D721Med (cell line): ENCODE measurements at regions not wholly inside any gene's neighbourhood (a gene's known extent, or its start where the extent isn't known, plus 50 kb on each side); places are given as distances from the start of the nearest gene placed in this dataset.
A peak's percentile ranks its signal among the peaks of the same experiment; 100 is the strongest.

Experiments used
- DNase-seq: peaks from one replicate; pipeline ENCODE4 v3.0.0; 2011; ENCODE audit warnings: low spot score; ENCODE audit not compliant: insufficient read length
- FAIRE-seq: peaks from 2 replicates; lab custom pipeline; 2011; peaks lifted over from hg19 to GRCh38; lab: Jason Lieb, UNC
- TF ChIP-seq, protein P1 (sequence below): IDR thresholded peaks from 2 replicates; pipeline ENCODE4 v1.5.1; 2012; ENCODE audit warnings: mild to moderate bottlenecking, control low read depth; ENCODE audit not compliant: insufficient read depth; ENCODE audit errors: missing control alignments

DNA sequence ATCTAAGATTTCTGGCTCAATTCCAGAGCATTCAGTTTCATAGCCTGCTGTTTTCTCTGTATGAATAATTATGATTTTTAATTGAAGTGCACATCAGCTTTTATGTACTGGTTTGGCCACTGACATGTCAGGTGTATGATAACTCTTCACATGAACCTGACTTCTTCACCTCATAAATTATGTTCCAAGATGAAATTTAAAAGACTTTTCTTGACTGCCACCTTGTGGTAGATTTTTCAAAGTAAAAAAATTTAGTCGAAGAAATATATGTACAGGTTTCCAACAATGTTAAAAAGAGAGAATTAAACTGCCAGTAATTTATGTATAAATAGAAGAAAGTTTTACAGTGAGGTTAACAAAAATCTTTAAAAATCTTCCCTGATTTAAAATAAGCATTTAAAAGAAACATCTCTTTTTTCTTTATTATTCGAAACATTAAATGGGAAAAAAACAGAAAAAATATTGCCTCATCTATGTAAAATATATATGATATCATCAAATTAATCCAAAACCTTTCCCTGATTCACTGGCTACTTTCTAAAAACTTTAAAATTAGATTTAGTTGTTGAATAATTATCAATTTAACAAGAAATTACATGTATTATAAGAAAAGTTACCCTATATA is 124.9 kb upstream of the ATXN7L3B start:
- DNase-seq: no peak
- peak; percentile 73 for FAIRE-seq

DNA sequence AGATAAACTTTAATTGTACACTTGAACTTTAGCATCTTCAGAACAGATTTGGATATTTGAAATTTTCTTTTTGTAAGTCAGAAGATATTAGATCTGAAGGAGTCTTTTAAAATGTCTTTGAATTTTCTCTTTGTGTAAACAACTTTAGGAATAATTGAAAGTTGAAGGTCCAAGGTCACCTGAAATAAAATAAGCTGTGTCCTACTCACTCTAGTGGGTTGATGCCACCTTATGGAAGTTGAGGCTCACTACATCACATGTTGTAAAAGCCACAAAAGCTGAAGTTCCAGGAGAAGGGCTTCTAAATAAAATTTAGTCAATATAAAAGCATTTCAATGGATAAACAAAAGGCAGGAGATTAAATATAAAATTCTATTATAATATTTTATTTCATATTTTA is 122.0 kb upstream of the ATXN7L3B start:
- DNase-seq: no peak
- FAIRE-seq: peak; percentile 85
- TF ChIP-seq, protein P1, sequence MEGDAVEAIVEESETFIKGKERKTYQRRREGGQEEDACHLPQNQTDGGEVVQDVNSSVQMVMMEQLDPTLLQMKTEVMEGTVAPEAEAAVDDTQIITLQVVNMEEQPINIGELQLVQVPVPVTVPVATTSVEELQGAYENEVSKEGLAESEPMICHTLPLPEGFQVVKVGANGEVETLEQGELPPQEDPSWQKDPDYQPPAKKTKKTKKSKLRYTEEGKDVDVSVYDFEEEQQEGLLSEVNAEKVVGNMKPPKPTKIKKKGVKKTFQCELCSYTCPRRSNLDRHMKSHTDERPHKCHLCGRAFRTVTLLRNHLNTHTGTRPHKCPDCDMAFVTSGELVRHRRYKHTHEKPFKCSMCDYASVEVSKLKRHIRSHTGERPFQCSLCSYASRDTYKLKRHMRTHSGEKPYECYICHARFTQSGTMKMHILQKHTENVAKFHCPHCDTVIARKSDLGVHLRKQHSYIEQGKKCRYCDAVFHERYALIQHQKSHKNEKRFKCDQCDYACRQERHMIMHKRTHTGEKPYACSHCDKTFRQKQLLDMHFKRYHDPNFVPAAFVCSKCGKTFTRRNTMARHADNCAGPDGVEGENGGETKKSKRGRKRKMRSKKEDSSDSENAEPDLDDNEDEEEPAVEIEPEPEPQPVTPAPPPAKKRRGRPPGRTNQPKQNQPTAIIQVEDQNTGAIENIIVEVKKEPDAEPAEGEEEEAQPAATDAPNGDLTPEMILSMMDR: peak; percentile 45

More for the DNA sequence above, 124.9 kb upstream of the ATXN7L3B start:
- TF ChIP-seq, protein P1: peak; percentile 36

DNA sequence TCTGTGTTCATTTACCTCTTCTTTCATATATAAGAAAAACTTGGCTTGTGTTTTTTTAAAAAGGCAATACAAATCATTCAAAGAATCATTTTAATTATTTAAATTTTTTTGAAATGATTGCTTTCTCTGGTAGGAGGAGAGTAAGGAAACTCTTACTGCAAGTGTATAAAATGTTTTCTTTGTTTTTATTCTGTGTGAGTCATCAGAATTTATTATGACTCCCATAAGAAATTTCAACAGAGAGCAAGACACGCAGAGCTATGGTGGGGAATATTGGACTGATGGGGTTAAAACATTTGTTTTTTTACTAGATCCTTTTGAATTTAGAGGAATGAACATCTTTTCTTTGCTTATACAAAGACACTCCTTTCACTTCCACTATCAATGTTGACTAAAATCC is 119.1 kb upstream of the ATXN7L3B start:
- FAIRE-seq: no peak
- no peak for DNase-seq
- TF ChIP-seq, protein P1: no peak

DNA sequence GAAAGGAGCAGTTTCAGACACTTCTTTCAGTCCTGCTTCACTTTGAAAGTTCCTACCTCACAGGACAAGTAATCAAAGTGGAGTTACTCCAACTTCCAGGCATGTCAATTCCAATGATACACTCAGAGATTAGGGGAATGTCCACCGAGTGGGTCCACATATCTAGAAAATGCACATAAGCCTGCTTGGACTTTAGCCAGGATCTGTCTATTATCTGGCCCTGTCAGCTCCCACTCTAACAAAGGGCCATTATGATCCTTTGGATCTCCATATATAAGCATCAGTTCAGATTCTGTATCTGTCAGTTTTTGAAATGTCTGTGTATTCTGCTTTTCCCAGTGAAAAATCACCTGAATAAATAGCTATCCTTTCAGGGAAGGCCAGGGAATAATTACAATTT is 112.9 kb upstream of the ATXN7L3B start:
- TF ChIP-seq, protein P1: no peak
- DNase-seq: no peak
- FAIRE-seq: no peak

DNA sequence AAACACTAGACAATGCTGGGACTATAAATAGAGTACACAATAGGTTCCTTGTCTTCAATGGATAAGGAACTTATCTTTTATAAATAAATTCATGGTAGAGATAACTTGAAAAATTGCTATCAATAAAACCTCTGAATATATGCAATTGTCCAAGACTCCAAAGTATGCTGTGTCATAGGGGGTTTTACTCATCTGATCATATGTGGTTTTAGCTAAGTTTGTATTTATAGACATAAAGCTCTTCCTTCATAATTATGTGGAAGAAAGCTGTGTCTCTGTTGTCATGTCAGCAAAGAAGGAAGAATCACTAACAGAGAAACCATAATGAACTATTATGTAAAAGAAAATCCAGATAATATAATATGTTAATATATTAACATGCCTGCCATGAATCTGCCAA is 111.5 kb upstream of the ATXN7L3B start:
- TF ChIP-seq, protein P1: no peak
- FAIRE-seq: no peak
- no peak for DNase-seq

DNA sequence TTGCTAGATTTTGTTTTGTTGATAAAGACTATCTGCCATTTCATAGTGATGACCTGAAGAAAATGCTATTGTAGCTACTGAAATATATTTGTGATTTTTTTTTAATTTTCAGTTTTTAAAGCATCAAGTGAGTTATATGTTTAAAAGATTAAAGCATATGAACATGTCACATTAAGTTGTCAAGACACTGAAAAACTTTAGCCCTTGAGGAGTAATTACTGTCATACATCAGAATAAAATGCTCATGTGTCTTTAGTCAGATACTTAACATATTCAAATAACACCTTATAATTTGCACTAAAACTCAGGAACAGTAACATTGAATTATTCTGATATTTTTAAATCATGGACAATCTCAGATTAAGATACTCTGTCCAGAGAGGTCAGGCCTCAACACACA is 108.1 kb upstream of the ATXN7L3B start:
- TF ChIP-seq, protein P1: no peak
- DNase-seq: no peak
- FAIRE-seq: no peak

DNA sequence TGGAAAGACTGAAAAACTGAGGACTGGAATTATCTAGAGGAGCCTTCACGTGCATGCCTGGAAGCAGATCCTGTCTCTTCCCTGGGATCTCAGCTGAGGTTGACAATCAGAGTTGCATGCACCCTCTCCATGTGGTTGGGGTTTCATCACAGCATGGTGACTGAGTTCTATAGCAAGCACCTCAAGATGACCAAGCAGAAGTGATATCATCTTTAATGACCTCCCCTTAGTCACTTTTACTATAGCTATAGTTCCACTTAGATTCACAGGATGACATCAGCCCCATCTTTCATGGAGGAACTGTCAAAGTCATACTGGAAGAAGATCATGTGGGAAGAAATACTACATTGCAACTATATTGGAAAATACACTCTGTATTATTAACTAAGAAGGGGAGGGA is 105.8 kb upstream of the ATXN7L3B start:
- DNase-seq (no peak), FAIRE-seq (no peak)
- TF ChIP-seq, protein P1: no peak
